ENCODE measurements at regions not wholly inside any gene's neighbourhood (a gene's known extent, or its start where the extent isn't known, plus 50 kb on each side); places are given as distances from the start of the nearest gene placed in this dataset.

GRCh38 chr5:175124821-175125220, 319.2 kb downstream of the DRD1 start:
- TF ChIP-seq CTCF (IDR thresholded peaks at IDR 0.05; ENCODE audit: insufficient read depth, low read depth, low read length, missing control alignments) = no peak
- H3K4me3 ChIP-seq (ENCODE audit: low read length) = no peak overlapping the region
- no peak for DNase-seq (ENCODE audit: low read depth)

- DNase-seq (ENCODE audit: low read depth) = no peak
- H3K4me3 ChIP-seq (ENCODE audit: low read length) = no peak overlapping the region
- TF ChIP-seq CTCF (IDR thresholded peaks at IDR 0.05; ENCODE audit: insufficient read depth, low read depth, low read length, missing control alignments) = no peak
These were observed 319.6 kb downstream of the DRD1 start for GRCh38 chr5:175124251-175124813.

- H3K4me3 ChIP-seq (ENCODE audit: low read length) = no peak overlapping the region
- DNase-seq (ENCODE audit: low read depth) = no peak
- TF ChIP-seq CTCF (IDR thresholded peaks at IDR 0.05; ENCODE audit: insufficient read depth, low read depth, low read length, missing control alignments) = no peak
These were observed 320.4 kb downstream of the DRD1 start for GRCh38 chr5:175123542-175123941.

GRCh38 chr5:175121457-175121856, 322.5 kb downstream of the DRD1 start:
- DNase-seq (ENCODE audit: low read depth) = no peak
- TF ChIP-seq CTCF (IDR thresholded peaks at IDR 0.05; ENCODE audit: insufficient read depth, low read depth, low read length, missing control alignments) = no peak
- no peak overlapping the region for H3K4me3 ChIP-seq (ENCODE audit: low read length)

GRCh38 chr5:175120412-175120811, 323.6 kb downstream of the DRD1 start:
- no peak overlapping the region for H3K4me3 ChIP-seq (ENCODE audit: low read length)
- no peak for DNase-seq (ENCODE audit: low read depth)
- no peak for TF ChIP-seq CTCF (IDR thresholded peaks at IDR 0.05; ENCODE audit: insufficient read depth, low read depth, low read length, missing control alignments)

- H3K4me3 ChIP-seq (ENCODE audit: low read length) = no peak overlapping the region
- TF ChIP-seq CTCF (IDR thresholded peaks at IDR 0.05; ENCODE audit: insufficient read depth, low read depth, low read length, missing control alignments) = no peak
- DNase-seq (ENCODE audit: low read depth) = no peak
These were observed 325.2 kb downstream of the DRD1 start for GRCh38 chr5:175118700-175119309.

- H3K4me3 ChIP-seq (ENCODE audit: low read length) = no peak overlapping the region
- no peak for DNase-seq (ENCODE audit: low read depth)
- no peak for TF ChIP-seq CTCF (IDR thresholded peaks at IDR 0.05; ENCODE audit: insufficient read depth, low read depth, low read length, missing control alignments)
These were observed 327.4 kb downstream of the DRD1 start for GRCh38 chr5:175116466-175117048.

All from epithelial cell of esophagus (primary cell).